HepG2 (cell line): ENCODE measurements at regions not wholly inside any gene's neighbourhood (a gene's known extent, or its start where the extent isn't known, plus 50 kb on each side); places are given as distances from the start of the nearest gene placed in this dataset.

Source experiments
- ATAC-seq: fragments of 200-7000 bp; cut with Tn5 transposase; 3 replicates; pipeline ENCODE4 v1.9.1; 2020; ENCODE audit warnings: mild to moderate bottlenecking, moderate library complexity
- BruUV-seq: library from RNA; stranded (reverse); fragments of 400-500 nt; replicated peaks from 2 replicates; lab custom pipeline; 2021; lab: Mats Ljungman, UMichigan
- CTCF ChIA-PET: fragments of 300-600 bp; formaldehyde crosslinking; extraction: SDS; loops from one replicate; lab custom pipeline; 2021; ENCODE audit warnings: low total read pairs, inconsistent platforms, low intra/inter-chr PET ratio; lab: Yijun Ruan, JAX
- POLR2A ChIA-PET: fragments of 350-600 bp; sonication (Branson Sonifier 250); formaldehyde crosslinking; loops from one replicate; lab custom pipeline; 2020; ENCODE audit warnings: antibody characterized with exemption, inconsistent platforms; lab: Yijun Ruan, JAX
- DNase-seq: peaks from one replicate; pipeline ENCODE4 v3.0.0-alpha.2; 2015; ENCODE audit warnings: low spot score
- FAIRE-seq: peaks from 3 replicates; lab custom pipeline; 2011; peaks lifted over from hg19 to GRCh38; lab: Jason Lieb, UNC
- H2AFZ ChIP-seq: one replicate; pipeline ENCODE4 v1.6.1; 2011; ENCODE audit warnings: low read length, inconsistent platforms
- H3K27ac ChIP-seq: fragments of 300-600 bp; 3 replicates; pipeline ENCODE4 v1.8.0; 2011; ENCODE audit warnings: mixed run types, mild to moderate bottlenecking, mixed read lengths, low read length, inconsistent platforms; ENCODE audit not compliant: insufficient read depth; ENCODE audit errors: extremely low read length
- H3K27me3 ChIP-seq, 2 experiments: fragments of 200-600 bp in 1 of 2; 2 replicates in 1 of 2; 3 replicates in 1 of 2; pipeline versions ENCODE4 v1.6.0 to v1.8.0; 2011; ENCODE audit warnings: low read length in 2 of 2, mild to moderate bottlenecking in 2 of 2, moderate library complexity in 2 of 2, inconsistent platforms in 1 of 2; ENCODE audit not compliant: insufficient read depth in 2 of 2, control insufficient read depth in 1 of 2
- H3K36me3 ChIP-seq, 2 experiments: fragments of 200-600 bp in 1 of 2; replicated peaks in 1 of 2; 2 replicates in 1 of 2; 3 replicates in 1 of 2; pipeline versions ENCODE4 v1.5.1 to v1.8.0; 2011; ENCODE audit warnings: low read length in 2 of 2, inconsistent platforms in 1 of 2; ENCODE audit not compliant: insufficient read depth in 2 of 2, control insufficient read depth in 1 of 2
- H3K4me1 ChIP-seq: 2 replicates; pipeline ENCODE4 v1.5.1; 2012; ENCODE audit warnings: low read length, inconsistent platforms; ENCODE audit not compliant: insufficient read depth
- H3K4me2 ChIP-seq: 2 replicates; pipeline ENCODE4 v1.6.0; 2011; ENCODE audit warnings: low read depth, low read length, inconsistent platforms
- H3K4me3 ChIP-seq, 3 experiments: fragments of 200-600 bp in 1 of 3; sonication (generic), shearing (Covaris generic) in 1 of 3; replicated peaks in 1 of 3; 2 replicates each; pipeline ENCODE4 v1.5.1; 2011 to 2016; ENCODE audit warnings: low read length in 3 of 3, inconsistent platforms in 2 of 3, low read depth in 2 of 3, mild to moderate bottlenecking in 2 of 3, control low read depth in 1 of 3, mixed read lengths in 1 of 3; ENCODE audit not compliant: insufficient read depth in 1 of 3
- H3K79me2 ChIP-seq: one replicate; pipeline ENCODE4 v1.6.1; 2011; ENCODE audit warnings: low read length, inconsistent platforms; ENCODE audit not compliant: insufficient read depth
- H3K9ac ChIP-seq: 2 replicates; pipeline ENCODE4 v1.6.0; 2011; ENCODE audit warnings: mild to moderate bottlenecking, low read depth, low read length, inconsistent platforms; ENCODE audit not compliant: insufficient read depth
- H3K9me3 ChIP-seq: 2 replicates; pipeline ENCODE4 v1.5.1; 2012; ENCODE audit warnings: mild to moderate bottlenecking, low read length
- H4K20me1 ChIP-seq: 2 replicates; pipeline ENCODE4 v1.6.0; 2011; ENCODE audit warnings: inconsistent platforms, mild to moderate bottlenecking, low read length, moderate library complexity; ENCODE audit not compliant: insufficient read depth
- CERS6 ChIP-seq: sonication (generic); formaldehyde crosslinking; IDR thresholded peaks from 2 replicates; pipeline ENCODE4 v1.5.0; 2020; ENCODE audit warnings: missing genetic modification reagents
- HMGA1 ChIP-seq: sonication (generic); formaldehyde crosslinking; conservative IDR thresholded peaks from 2 replicates; pipeline ENCODE4 v1.4.0; 2020; ENCODE audit warnings: missing genetic modification reagents
- HOXA5 ChIP-seq: sonication (generic); formaldehyde crosslinking; IDR thresholded peaks from 2 replicates; pipeline ENCODE4 v1.4.0; 2020; ENCODE audit warnings: missing genetic modification reagents
- KAT8 ChIP-seq: IDR thresholded peaks from 2 replicates; pipeline ENCODE4 v1.6.1; 2016; ENCODE audit warnings: missing genetic modification reagents, missing compliant biosample characterization
- KDM4B ChIP-seq: sonication (generic); formaldehyde crosslinking; IDR thresholded peaks from 2 replicates; pipeline ENCODE4 v1.4.0; 2020; ENCODE audit warnings: missing genetic modification reagents
- NRL ChIP-seq: sonication (generic); formaldehyde crosslinking; IDR thresholded peaks from 2 replicates; pipeline ENCODE4 v1.5.0; 2020; ENCODE audit warnings: missing genetic modification reagents, mild to moderate bottlenecking, moderate library complexity, borderline replicate concordance
- PHF21A ChIP-seq: sonication (generic); formaldehyde crosslinking; IDR thresholded peaks from 2 replicates; pipeline ENCODE4 v1.5.0; 2020; ENCODE audit warnings: mild to moderate bottlenecking, missing genetic modification reagents
- SRF ChIP-seq: IDR thresholded peaks from 2 replicates; pipeline ENCODE4 v1.6.1; 2011; ENCODE audit warnings: mild to moderate bottlenecking, low read depth, low read length, moderate library complexity
- ZBTB3 ChIP-seq: sonication (generic); formaldehyde crosslinking; IDR thresholded peaks from 2 replicates; pipeline ENCODE4 v1.4.0; 2020; ENCODE audit warnings: low read depth, mild to moderate bottlenecking, moderate library complexity, missing genetic modification reagents, borderline replicate concordance
- ZNF17 ChIP-seq: sonication (generic); formaldehyde crosslinking; IDR thresholded peaks from 2 replicates; pipeline ENCODE4 v1.5.0; 2020; ENCODE audit warnings: mild to moderate bottlenecking, missing genetic modification reagents
- ZNF282 ChIP-seq: fragments of 450-650 bp; IDR thresholded peaks from 2 replicates; pipeline ENCODE4 v1.6.1; 2018; ENCODE audit not compliant: partially characterized antibody
- ZNF484 ChIP-seq: sonication (generic); formaldehyde crosslinking; IDR thresholded peaks from 2 replicates; pipeline ENCODE4 v1.5.1; 2020; ENCODE audit warnings: mild to moderate bottlenecking, low read depth, missing genetic modification reagents, borderline replicate concordance
- ZNF605 ChIP-seq: sonication (generic); formaldehyde crosslinking; IDR thresholded peaks from 2 replicates; pipeline ENCODE4 v1.8.0; 2022; ENCODE audit warnings: mild to moderate bottlenecking, missing genetic modification reagents
- ZNF788 ChIP-seq: sonication (generic); formaldehyde crosslinking; IDR thresholded peaks from 2 replicates; pipeline ENCODE4 v1.5.0; 2020; ENCODE audit warnings: mild to moderate bottlenecking, missing genetic modification reagents, borderline replicate concordance
- WGBS: methylation state at CpG from one replicate; pipeline ENCODE4 v1.1.6; 2017; ENCODE audit warnings: low lambda C conversion rate; 5-methylcytosine and 5-hydroxymethylcytosine counted together
- in situ Hi-C: cut with HindIII; loops from 2 replicates; pipeline ENCODE4 v1.10.0; 2017; ENCODE audit warnings: low pct_unique_long_range_greater_than_20kb; ENCODE audit not compliant: extremely low pct_ligation_motif_present
- intact Hi-C: fragments of 100-400 bp; cut with micrococcal nuclease; formaldehyde crosslinking; loops from one replicate; pipeline ENCODE4 v1.10.0; 2022; ENCODE audit not compliant: unreplicated experiment
- TF ChIP-seq, protein P1 (sequence below): IDR thresholded peaks from 2 replicates; pipeline ENCODE4 v1.6.1; 2016; ENCODE audit warnings: missing genetic modification reagents, missing compliant biosample characterization
- TF ChIP-seq, protein P2 (sequence below): sonication (generic); formaldehyde crosslinking; IDR thresholded peaks from 2 replicates; pipeline ENCODE4 v1.8.1; 2023; ENCODE audit warnings: mild to moderate bottlenecking, moderate library complexity, missing genetic modification reagents
- TF ChIP-seq, protein P3 (sequence below), 2 experiments: sonication (generic) in 1 of 2; formaldehyde crosslinking in 1 of 2; IDR thresholded peaks; 2 replicates each; pipeline versions ENCODE4 v1.4.0 to v1.6.1; 2018 to 2020; ENCODE audit warnings: missing genetic modification reagents in 2 of 2, borderline replicate concordance in 1 of 2, low read depth in 1 of 2, mild to moderate bottlenecking in 1 of 2, missing biosample characterization in 1 of 2
- TF ChIP-seq, protein P4 (sequence below): sonication (generic); formaldehyde crosslinking; IDR thresholded peaks from 2 replicates; pipeline ENCODE4 v1.5.0; 2020; ENCODE audit warnings: mild to moderate bottlenecking, missing genetic modification reagents, borderline replicate concordance

- WGBS: 86% methylated on average over 8 of the region's 8 CpGs
- Histone ChIP-seq H3K9ac (no peak overlapping the region), H4K20me1 (no peaks in the 10 kb centered on the region), H3K4me3 (no peak overlapping the region), H3K27ac (no peak overlapping the region), H3K27me3 (no peaks in the 10 kb centered on the region), H3K79me2 (no peaks in the 10 kb centered on the region), H3K9me3 (no peaks in the 10 kb centered on the region), H3K36me3 (no peaks in the 10 kb centered on the region), H3K4me1 (peaks cover 30% of the 10 kb centered on the region), H3K4me2 (no peak overlapping the region), H2AFZ (no peak overlapping the region)
- FAIRE-seq: no peak
- no TSS peak for BruUV-seq
- in situ Hi-C loops (no loop called here), intact Hi-C loops (loop anchor here (2.0 kb wide), 1 partner anchor 29 kb away; no protein-coding TSS in a partner anchor)
- DNase-seq: no peak
- ChIA-PET CTCF (interaction anchor here (7.1 kb wide), 1 partner anchor 186 kb away, joined by 89 read pairs; no protein-coding TSS in a partner anchor), POLR2A (interaction anchor here (2.2 to 2.7 kb wide), 2 partner anchors 30 to 186 kb away, joined by 11 to 17 read pairs; no protein-coding TSS in a partner anchor)
- ATAC-seq: no peak
- TF ChIP-seq KDM4B (CRISPR knock-in tag) (no peak), ZNF605 (CRISPR knock-in tag) (no peak), NRL (CRISPR knock-in tag) (no peak), ZNF17 (CRISPR knock-in tag) (no peak), ZNF484 (CRISPR knock-in tag) (no peak), SRF (no peak), ZNF282 (no peak), ZBTB3 (CRISPR knock-in tag) (no peak), ZNF788 (CRISPR knock-in tag) (no peak), HMGA1 (no peak), HOXA5 (CRISPR knock-in tag) (no peak), CERS6 (CRISPR knock-in tag) (no peak), KAT8 (no peak), PHF21A (no peak)
- TF ChIP-seq, protein P1, sequence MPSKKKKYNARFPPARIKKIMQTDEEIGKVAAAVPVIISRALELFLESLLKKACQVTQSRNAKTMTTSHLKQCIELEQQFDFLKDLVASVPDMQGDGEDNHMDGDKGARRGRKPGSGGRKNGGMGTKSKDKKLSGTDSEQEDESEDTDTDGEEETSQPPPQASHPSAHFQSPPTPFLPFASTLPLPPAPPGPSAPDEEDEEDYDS (CRISPR knock-in tag): no peak
- TF ChIP-seq, protein P2, sequence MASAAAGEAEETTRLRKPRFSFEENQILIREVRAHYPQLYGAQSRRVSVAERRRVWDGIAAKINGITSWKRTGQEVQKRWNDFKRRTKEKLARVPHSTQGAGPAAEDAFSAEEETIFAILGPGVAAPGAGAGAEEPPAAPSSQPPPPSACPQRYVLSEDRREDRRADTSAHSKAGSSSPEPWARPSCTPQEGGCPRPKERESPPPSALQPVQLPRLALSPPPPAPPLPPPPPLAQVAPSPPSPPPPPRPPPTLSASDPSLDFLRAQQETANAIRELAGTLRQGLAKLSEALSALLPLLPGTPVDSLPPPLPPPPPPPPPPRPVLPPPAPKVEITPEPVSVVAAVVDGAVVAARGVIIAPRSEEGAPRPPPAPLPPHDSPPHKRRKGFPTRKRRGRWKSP (CRISPR knock-in tag): no peak
- TF ChIP-seq, protein P3, sequence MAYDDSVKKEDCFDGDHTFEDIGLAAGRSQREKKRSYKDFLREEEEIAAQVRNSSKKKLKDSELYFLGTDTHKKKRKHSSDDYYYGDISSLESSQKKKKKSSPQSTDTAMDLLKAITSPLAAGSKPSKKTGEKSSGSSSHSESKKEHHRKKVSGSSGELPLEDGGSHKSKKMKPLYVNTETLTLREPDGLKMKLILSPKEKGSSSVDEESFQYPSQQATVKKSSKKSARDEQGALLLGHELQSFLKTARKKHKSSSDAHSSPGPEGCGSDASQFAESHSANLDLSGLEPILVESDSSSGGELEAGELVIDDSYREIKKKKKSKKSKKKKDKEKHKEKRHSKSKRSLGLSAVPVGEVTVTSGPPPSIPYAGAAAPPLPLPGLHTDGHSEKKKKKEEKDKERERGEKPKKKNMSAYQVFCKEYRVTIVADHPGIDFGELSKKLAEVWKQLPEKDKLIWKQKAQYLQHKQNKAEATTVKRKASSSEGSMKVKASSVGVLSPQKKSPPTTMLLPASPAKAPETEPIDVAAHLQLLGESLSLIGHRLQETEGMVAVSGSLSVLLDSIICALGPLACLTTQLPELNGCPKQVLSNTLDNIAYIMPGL (CRISPR knock-in tag; IDR thresholded peaks at IDR 0.05; ENCODE audit: borderline replicate concordance in 1 of 2, low read depth in 1 of 2): no peak
- TF ChIP-seq, protein P4, sequence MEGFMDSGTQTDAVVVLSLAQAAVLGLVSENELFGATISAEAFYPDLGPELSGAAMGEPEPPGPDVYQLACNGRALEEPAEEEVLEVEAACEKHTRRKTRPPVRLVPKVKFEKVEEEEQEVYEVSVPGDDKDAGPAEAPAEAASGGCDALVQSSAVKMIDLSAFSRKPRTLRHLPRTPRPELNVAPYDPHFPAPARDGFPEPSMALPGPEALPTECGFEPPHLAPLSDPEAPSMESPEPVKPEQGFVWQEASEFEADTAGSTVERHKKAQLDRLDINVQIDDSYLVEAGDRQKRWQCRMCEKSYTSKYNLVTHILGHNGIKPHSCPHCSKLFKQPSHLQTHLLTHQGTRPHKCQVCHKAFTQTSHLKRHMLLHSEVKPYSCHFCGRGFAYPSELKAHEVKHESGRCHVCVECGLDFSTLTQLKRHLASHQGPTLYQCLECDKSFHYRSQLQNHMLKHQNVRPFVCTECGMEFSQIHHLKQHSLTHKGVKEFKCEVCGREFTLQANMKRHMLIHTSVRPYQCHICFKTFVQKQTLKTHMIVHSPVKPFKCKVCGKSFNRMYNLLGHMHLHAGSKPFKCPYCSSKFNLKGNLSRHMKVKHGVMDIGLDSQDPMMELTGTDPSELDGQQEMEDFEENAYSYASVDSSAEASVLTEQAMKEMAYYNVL (CRISPR knock-in tag): no peak
Measured at GRCh38 chr1:93815366-93816110, 63.5 kb downstream of the DNTTIP2 start.
